ENCODE measurements at regions not wholly inside any gene's neighbourhood (a gene's known extent, or its start where the extent isn't known, plus 50 kb on each side); places are given as distances from the start of the nearest gene placed in this dataset.

DNA sequence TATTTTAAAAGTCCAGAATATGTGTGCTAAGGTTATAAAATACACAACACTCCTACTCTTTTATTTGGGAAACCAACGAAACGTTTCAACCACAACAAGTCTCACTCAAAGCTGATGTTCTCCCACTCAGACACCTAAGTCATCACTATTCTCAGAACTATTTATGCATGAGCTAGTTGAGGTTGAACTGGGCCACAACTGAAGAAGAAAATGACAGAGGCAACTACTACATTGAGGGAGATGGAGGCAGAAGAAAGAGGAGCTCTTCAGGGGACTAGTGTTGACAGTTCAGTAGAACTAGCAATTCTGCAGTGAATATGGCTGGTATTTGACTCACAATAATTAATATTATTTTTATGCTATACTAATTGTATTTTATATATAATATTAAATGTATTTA lies 198.2 kb downstream of the SEC16B start:
- Mint-ChIP-seq H3K36me3 (ENCODE audit: low read depth) (0 out of 2 replicates have a peak, but pooled peaks cover 4% of the 10 kb centered on the region), H3K4me1 (ENCODE audit: low read depth) (no peaks in the 10 kb centered on the region), H3K27me3 (ENCODE audit: insufficient read depth) (no peaks in the 10 kb centered on the region; the same call in none of the 2 replicates), H3K27ac (no peak overlapping the region), H3K9me3 (peaks cover 12% of the 10 kb centered on the region; the same call in 1 of the 2 replicates), H3K4me3 (no peak overlapping the region)
- no peak for DNase-seq
- TF ChIP-seq, protein P1, sequence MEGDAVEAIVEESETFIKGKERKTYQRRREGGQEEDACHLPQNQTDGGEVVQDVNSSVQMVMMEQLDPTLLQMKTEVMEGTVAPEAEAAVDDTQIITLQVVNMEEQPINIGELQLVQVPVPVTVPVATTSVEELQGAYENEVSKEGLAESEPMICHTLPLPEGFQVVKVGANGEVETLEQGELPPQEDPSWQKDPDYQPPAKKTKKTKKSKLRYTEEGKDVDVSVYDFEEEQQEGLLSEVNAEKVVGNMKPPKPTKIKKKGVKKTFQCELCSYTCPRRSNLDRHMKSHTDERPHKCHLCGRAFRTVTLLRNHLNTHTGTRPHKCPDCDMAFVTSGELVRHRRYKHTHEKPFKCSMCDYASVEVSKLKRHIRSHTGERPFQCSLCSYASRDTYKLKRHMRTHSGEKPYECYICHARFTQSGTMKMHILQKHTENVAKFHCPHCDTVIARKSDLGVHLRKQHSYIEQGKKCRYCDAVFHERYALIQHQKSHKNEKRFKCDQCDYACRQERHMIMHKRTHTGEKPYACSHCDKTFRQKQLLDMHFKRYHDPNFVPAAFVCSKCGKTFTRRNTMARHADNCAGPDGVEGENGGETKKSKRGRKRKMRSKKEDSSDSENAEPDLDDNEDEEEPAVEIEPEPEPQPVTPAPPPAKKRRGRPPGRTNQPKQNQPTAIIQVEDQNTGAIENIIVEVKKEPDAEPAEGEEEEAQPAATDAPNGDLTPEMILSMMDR (IDR thresholded peaks at IDR 0.05): no peak

DNA sequence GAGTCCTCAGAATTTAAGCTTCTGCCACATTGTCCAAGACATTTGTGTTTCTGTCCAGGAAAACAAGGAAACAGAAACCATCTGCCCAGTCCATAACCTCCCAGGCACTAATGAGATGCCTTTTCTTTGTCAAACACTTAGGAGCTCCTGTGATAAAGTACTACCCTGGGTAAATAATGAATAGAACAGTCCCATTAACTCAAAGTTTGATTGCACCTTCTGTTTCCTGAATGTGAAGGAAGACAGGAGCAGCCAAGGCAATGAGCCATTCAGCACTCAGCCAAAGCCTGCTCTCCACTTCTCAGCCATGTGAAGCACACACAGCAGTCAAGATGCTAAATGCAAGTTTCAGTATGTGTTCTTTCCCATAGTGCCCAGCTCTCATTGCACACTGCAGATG lies 199.8 kb downstream of the SEC16B start:
- no peak for DNase-seq
- Mint-ChIP-seq H3K4me1 (ENCODE audit: low read depth) (no peaks in the 10 kb centered on the region), H3K27me3 (ENCODE audit: insufficient read depth) (no peaks in the 10 kb centered on the region; the same call in none of the 2 replicates), H3K36me3 (ENCODE audit: low read depth) (0 out of 2 replicates have a peak, but pooled peaks cover 4% of the 10 kb centered on the region), H3K9me3 (peaks cover 12% of the 10 kb centered on the region; the same call in 1 of the 2 replicates), H3K27ac (no peak overlapping the region), H3K4me3 (no peak overlapping the region)
- TF ChIP-seq, protein P1 (IDR thresholded peaks at IDR 0.05): no peak

DNA sequence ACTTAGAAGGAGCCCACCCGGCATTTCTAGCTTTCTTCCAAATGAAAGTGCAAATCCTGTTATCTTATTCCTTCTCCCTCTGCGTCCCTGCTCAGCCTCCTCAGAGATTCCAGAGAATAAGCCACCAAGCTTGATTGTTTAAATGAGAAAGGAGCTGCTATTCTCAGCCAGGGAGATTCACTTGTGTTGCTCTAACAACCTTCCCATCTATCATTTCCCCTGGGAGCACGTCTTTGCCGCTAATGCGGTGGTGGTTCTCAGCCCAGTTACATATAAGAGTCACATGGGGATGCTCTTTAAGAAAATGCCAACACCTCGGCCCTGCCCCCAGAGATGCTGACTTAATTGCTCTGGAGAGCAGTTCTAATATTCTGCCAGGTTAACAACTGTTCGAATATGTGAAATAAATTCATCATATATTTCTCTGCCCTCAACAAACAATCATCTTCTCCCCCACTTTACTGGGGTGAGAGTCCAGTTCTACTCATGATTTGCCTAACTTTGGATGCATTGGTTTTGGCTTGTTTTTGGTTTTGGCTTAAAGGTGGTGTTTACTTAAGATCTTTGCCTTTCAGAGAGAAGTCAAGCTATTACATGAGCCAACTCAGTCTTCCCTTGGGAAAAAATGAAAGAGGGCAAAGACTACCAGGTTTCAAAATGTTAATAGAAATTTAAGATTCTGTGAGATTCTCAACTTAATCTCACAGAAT lies 213.9 kb downstream of the SEC16B start:
- no peak overlapping the region for H3K27ac Mint-ChIP-seq
- no peaks in the 10 kb centered on the region for H3K36me3 Mint-ChIP-seq (ENCODE audit: low read depth)
- H3K4me3 Mint-ChIP-seq: no peak overlapping the region
- peaks cover 4% of the 10 kb centered on the region; the same call in 1 of the 2 replicates for H3K9me3 Mint-ChIP-seq
- H3K27me3 Mint-ChIP-seq (ENCODE audit: insufficient read depth): peaks cover 5% of the 10 kb centered on the region
- DNase-seq: no peak
- no peaks in the 10 kb centered on the region for H3K4me1 Mint-ChIP-seq (ENCODE audit: low read depth)
- TF ChIP-seq, protein P1 (IDR thresholded peaks at IDR 0.05): no peak

DNA sequence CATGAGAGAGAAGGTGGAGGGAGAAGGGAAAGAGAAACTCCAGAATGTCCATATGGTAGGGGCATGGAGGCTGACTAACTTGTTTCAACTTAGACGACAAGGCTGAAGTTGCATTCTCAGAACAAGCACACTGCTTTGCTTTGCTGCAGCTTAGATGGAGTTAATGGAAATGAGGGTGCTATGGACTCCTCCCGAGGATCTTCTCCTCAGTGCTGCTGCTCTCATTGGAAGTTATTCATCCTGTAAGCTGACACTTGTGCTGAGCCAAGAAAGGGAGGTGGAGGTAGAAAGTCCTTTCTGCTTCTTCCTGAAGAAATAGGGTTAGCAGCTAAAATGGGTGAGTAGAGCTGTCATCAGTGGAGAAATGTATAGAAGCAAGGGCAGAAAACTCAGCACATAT lies 215.3 kb downstream of the SEC16B start:
- H3K27me3 Mint-ChIP-seq (ENCODE audit: insufficient read depth): peaks cover 5% of the 10 kb centered on the region

DNA sequence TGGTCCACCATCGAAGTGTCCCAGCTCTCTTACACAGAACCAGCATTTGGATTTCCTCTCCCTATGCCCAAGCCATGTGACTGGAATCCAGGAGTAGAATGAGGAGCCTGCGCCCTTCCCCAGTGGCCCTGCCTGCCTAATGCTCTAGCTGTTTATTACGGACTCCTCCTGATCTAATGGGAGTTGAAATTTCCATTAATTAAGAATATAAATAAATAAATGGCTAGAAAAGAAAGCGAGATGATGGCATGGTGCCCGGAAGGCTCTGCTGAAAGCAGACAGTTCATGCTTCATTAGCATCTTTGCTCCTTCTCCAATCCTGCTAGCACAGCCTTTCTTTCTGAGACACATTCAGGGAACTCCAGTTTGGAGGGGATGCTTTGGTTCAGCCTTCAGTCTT lies 216.2 kb downstream of the SEC16B start:
- no peak for DNase-seq
- H3K4me3 Mint-ChIP-seq: no peak overlapping the region
- TF ChIP-seq, protein P1 (IDR thresholded peaks at IDR 0.05): no peak
- no peak overlapping the region for H3K27ac Mint-ChIP-seq
- no peaks in the 10 kb centered on the region for H3K4me1 Mint-ChIP-seq (ENCODE audit: low read depth)
- H3K9me3 Mint-ChIP-seq: no peaks in the 10 kb centered on the region
- no peaks in the 10 kb centered on the region for H3K36me3 Mint-ChIP-seq (ENCODE audit: low read depth)
- H3K27me3 Mint-ChIP-seq (ENCODE audit: insufficient read depth): peaks cover 5% of the 10 kb centered on the region

More for the DNA sequence above, 215.3 kb downstream of the SEC16B start:
- Mint-ChIP-seq H3K4me1 (ENCODE audit: low read depth) (no peaks in the 10 kb centered on the region), H3K4me3 (no peak overlapping the region), H3K27ac (no peak overlapping the region), H3K36me3 (ENCODE audit: low read depth) (no peaks in the 10 kb centered on the region), H3K9me3 (peaks cover 4% of the 10 kb centered on the region; the same call in 1 of the 2 replicates)
- DNase-seq: no peak
- TF ChIP-seq, protein P1 (IDR thresholded peaks at IDR 0.05): no peak
